Femur (tissue), 1 donor: ENCODE measurements at regions not wholly inside any gene's neighbourhood (a gene's known extent, or its start where the extent isn't known, plus 50 kb on each side); places are given as distances from the start of the nearest gene placed in this dataset.
A peak's percentile ranks its signal among the peaks of the same experiment; 100 is the strongest.
"Not testable (repeated sequence)": the region's sequence is repeated elsewhere in the genome, so short reads cannot be mapped to it uniquely, and the experiment has no call there.

ENCODE experiments used
- DNase-seq: peaks from one replicate; pipeline ENCODE4 v3.0.0-alpha.2; 2017

GRCh38 chr10:84948644-84949043 is 620.3 kb downstream of the CCSER2 start:
- DNase-seq, result no peak

DNA sequence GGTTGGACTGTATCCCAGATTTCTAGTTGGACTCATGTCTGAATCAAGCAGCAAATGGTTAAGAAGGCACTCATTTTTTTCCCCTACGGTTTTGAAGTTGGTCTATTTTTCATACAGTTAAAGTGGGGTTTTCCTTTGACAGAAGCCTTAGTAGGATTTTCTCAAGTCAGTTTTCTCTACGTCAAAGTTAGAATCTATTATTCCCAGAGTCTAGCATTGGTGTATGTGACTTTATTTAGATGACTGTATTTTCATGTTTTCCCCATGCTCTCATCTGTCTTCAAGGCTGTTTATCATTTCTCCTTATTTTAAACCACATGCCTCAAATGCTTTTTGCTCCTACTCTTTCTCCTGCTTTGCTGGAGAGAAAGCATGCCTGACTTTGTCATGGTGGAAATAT is 623.2 kb downstream of the CCSER2 start:
- DNase-seq, result no peak

DNA sequence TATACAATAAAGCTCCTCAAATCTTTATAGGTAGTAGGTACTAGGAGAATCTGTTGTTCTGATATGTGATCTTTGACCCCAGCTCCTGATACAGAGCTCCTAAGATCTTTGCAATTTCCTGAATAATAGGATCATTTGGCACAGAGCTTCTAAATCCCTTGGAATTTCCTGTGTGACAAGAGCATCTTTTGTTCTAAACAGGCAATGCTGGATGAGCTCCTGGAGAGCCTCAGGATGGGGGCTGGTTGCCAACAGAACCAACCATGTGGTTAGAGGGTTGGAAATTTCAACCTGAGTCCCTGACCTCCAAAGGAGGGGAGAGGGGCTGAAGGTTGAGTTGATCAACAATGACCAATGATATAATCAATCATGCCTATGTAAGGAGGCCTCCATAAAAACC is 629.0 kb downstream of the CCSER2 start:
- no peak for DNase-seq

DNA sequence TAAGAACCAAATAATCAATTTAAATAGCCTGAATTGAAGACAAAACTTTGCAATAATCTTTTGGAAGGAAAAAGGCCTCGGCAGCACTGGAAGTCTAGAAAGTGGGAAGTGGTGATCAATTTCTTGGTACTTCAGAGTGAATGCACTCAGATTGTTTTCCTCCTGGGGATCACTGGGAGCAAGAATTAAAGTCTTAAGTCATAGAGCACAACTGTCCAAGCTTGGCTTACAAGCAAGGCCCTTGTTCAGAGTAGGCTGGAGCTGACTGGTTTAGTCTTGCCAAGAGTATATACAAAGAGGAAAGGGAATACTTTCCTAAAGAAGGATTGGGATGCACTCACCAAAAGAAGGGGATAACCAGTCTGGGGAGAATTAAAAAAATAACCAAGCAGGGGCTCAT is 637.1 kb downstream of the CCSER2 start:
- peak; percentile 30 for DNase-seq

GRCh38 chr10:84966708-84967441 is 638.5 kb downstream of the CCSER2 start:
- no peak for DNase-seq

DNA sequence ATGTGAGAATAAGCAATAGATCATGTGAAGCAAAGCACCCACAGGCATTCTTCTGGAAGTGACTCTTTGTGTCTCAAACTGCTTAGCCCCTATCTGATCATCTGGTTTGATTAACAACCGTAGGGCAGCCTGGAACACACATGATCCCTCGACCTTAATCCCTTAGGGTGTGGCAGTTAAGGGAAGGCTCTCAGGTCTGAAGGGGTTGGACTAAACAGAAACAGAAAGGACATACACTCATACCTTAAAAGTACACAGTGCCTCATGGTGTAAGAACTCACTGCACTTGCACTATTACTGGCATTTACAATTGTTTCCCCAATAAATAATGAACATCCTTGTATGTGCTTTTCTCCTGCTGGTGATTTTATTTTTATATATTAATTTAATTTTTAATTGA is 640.9 kb downstream of the CCSER2 start:
- DNase-seq, result not testable (repeated sequence)

DNA sequence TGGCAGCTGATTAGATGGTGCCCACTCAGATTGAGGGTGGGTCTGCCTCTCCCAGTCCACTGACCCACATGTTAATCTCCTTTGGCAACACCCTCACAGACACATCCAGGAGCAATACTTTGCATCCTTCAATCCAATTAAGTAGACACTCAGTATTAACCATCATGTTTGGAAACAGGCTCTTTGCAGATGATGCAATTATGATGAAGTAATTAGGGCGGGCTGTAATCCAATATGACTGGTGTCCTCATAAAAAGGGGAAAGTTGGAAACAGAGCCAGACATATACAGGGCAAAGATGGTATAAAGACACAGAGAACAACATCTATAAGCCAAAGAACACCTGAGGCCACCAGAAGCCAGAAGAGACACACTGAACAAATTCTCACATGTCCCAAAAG is 658.6 kb downstream of the CCSER2 start:
- no peak for DNase-seq

- no peak for DNase-seq
These were observed 659.6 kb downstream of the CCSER2 start for GRCh38 chr10:84988011-84988410.

GRCh38 chr10:84990713-84991112 is 662.3 kb downstream of the CCSER2 start:
- no peak for DNase-seq

DNA sequence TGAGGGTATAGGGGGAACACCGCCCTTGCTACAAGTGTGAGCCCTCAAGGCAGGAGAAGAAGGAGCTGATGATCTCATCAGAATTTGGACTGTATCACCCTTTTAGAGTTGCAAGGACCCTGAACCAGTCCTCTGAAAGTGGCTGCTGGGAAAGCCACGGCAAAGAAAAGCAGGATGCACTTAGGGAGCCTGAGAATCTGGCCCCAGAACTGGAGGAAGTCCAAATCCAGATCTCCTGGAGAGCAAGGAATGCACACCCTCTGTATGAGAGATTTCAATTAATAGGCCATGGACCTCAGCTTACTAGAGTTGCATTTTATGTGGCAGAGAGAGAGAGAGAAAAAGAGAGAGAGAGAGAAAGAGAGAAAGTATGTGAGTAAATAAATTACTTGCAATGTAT is 662.9 kb downstream of the CCSER2 start:
- DNase-seq, result no peak

- DNase-seq, result no peak
These were observed 665.1 kb downstream of the CCSER2 start for GRCh38 chr10:84993251-84994035.

GRCh38 chr10:84994722-84995121 is 666.3 kb downstream of the CCSER2 start:
- DNase-seq, result no peak

- no peak for DNase-seq
These were observed 668.2 kb downstream of the CCSER2 start for GRCh38 chr10:84996580-84996979.

- DNase-seq, result no peak
These were observed 669.5 kb downstream of the CCSER2 start for GRCh38 chr10:84997870-84998269.

DNA sequence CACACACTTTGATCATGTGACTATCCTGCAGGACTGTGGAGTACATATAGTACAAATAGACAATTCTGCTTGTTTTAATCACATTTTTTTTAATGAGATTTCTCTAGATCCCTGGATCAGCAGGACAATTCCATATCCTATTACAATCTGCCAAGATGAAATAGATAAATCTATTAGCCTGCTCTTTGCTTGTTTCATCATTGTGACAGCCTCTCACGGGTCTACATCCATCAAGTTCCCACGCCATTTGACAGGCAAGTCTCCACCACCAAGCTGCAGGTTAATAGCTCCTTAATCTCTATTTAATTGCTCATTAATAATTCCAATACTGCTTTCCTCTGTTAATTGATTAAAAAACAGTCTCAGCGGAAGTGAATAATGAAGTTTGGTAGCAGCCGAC is 671.5 kb downstream of the CCSER2 start:
- no peak for DNase-seq

DNA sequence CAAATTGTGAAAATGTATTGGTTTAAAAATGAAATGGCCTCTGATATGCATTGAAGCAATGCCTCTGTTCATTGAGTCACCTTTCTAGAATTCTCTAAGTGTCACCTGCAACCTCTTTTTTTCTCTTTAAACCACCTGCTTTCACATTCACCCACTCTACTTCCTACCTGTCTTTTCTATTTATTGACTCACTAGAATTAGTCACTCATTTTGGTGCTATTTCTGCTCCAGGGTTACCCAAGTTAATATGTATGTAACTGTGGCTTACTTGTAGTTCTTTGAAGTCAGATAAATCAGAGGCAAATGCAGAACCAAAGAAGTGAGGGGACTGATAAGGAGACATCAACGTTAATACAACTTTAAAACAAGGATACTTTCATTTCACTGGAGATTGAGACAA is 674.7 kb downstream of the CCSER2 start:
- no peak for DNase-seq

DNA sequence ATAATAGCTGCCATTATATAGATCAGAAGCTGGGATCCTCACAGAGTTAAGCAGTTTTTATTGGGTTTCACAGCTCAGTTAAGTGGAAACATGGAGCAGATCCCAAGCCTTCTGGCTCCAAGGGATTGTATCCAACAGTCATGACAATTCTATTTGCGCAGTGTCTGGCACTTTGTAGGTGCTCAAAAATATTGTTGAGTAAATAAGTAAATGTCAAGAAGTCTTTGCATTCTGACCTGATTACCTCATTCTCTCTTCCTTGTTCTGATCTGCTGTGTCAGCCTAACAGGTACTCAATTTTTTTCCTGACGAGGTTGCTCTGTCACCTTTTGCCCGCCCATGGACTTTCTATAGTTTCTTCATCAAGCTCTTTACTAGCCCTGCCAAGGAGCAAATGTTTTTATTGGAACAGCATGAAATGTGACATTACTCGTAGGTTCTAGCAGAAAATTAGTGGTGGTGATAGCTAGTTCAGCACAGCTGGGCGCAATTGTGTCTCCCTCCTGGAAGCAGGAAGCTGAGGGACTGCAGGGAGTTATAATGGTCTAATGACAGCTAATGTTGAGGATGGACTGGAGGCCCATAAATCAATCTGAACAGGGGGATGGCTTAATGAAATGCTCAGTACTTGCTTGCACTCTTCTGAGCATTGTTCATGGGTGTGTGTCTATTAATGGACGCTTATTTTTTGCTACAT is 680.2 kb downstream of the CCSER2 start:
- no peak for DNase-seq

DNA sequence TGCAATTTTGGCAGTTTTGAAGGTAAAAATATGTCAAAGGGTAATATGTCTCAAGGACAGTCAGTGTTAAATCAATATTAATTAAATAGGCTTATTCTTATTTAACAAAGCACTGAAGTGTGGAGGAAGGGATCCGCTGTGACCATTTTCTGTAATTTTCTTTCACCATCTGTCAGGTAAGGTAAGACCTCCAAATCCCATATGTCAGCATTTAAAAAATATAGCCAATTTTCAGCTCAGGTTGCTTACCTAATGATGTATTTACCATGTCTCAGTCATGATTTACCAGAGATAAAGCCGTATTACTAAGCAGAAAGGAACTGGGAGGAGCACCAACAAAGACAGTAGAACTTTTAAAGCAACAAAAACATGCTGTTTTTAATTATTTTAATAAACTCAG is 683.9 kb downstream of the CCSER2 start:
- DNase-seq, result no peak

GRCh38 chr10:85026878-85027467 is 698.6 kb downstream of the CCSER2 start:
- DNase-seq, result no peak

DNA sequence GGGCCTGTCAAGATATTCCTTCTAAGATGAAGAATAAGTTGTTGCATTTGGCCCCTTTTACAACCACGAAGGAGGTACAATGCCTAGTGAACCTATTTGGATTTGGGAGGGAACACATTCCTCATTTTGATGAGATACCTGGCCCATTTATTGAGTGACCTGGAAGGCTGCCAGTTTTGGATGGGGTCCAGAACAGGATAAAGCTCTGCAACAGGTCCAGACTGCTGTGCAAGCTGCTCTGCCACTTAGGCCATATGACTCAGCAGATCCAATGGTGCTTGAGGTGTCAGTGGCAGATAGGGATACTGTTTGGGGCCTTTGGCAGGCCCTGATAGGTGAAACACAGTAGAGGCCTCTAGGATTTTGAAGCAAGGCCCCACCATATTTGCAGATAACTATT is 704.6 kb downstream of the CCSER2 start:
- DNase-seq, result no peak

DNA sequence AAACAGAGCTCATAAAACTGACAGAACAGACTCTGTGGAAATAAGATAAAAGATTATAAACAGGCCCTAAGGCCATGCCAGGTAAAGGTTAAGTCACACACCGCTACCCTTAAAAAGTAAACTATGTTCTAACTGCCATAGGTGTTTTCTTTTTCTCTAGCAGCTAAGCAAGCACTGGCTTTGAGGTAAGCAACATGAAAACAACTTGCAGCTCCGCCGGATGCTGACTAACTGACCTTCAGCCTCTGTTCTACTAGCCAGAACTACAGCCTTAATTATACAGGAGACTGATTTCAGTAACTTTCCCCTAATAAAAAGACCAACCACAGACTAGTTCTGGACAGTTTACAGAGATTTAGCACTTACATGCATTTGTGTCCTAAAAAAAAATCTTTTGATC is 708.3 kb downstream of the CCSER2 start:
- no peak for DNase-seq

- DNase-seq, result no peak
These were observed 710.9 kb downstream of the CCSER2 start for GRCh38 chr10:85039311-85039710.

GRCh38 chr10:85043207-85043606 is 714.8 kb downstream of the CCSER2 start:
- no peak for DNase-seq

GRCh38 chr10:85045046-85045445 is 716.7 kb downstream of the CCSER2 start:
- DNase-seq, result no peak
